ENCODE measurements at regions not wholly inside any gene's neighbourhood (a gene's known extent, or its start where the extent isn't known, plus 50 kb on each side); places are given as distances from the start of the nearest gene placed in this dataset.

- DNase-seq, result no peak
Measured at GRCh38 chr2:747762-748351, 70.7 kb upstream of the TMEM18 start.

- no peak for DNase-seq
Measured at GRCh38 chr2:746697-747096, 69.5 kb upstream of the TMEM18 start.

- DNase-seq, result no peak
Measured at GRCh38 chr2:744088-744487, 66.9 kb upstream of the TMEM18 start.

- DNase-seq, result peak; percentile 43 to 56
Measured at GRCh38 chr2:742221-742620, 65.0 kb upstream of the TMEM18 start.

GRCh38 chr2:741195-741496 is 63.9 kb upstream of the TMEM18 start:
- no peak for DNase-seq

- peak; percentile 99 to 100 for DNase-seq
Measured at GRCh38 chr2:740322-741194, 63.4 kb upstream of the TMEM18 start.

- DNase-seq, result peak; percentile 93 to 98
Measured at GRCh38 chr2:739864-740321, 62.7 kb upstream of the TMEM18 start.

GRCh38 chr2:736939-737338 is 59.7 kb upstream of the TMEM18 start:
- DNase-seq, result no peak

- DNase-seq, result no peak
Measured at GRCh38 chr2:735670-736218, 58.5 kb upstream of the TMEM18 start.

GRCh38 chr2:734496-734895 is 57.3 kb upstream of the TMEM18 start:
- DNase-seq, result no peak

GRCh38 chr2:733495-733894 is 56.3 kb upstream of the TMEM18 start:
- no peak for DNase-seq

- no peak for DNase-seq
Measured at GRCh38 chr2:733001-733400, 55.8 kb upstream of the TMEM18 start.

GRCh38 chr2:731711-732110 is 54.5 kb upstream of the TMEM18 start:
- DNase-seq, result no peak

- no peak for DNase-seq
Measured at GRCh38 chr2:729376-729861, 52.2 kb upstream of the TMEM18 start.

GRCh38 chr2:728165-728564 is 51.0 kb upstream of the TMEM18 start:
- no peak for DNase-seq

- no peak for DNase-seq
Measured at GRCh38 chr2:727071-727470, 49.9 kb upstream of the TMEM18 start.

All from NCI-H526 (cell line).